AG04450 (cell line): ENCODE measurements at regions not wholly inside any gene's neighbourhood (a gene's known extent, or its start where the extent isn't known, plus 50 kb on each side); places are given as distances from the start of the nearest gene placed in this dataset.
"Not testable (repeated sequence)": the region's sequence is repeated elsewhere in the genome, so short reads cannot be mapped to it uniquely, and the experiment has no call there.

ENCODE experiments used
- CTCF ChIA-PET: fragments of 300-600, 350-600 bp; formaldehyde crosslinking; extraction: SDS; loops from one replicate; lab custom pipeline; 2022; ENCODE audit warnings: antibody characterized with exemption, inconsistent platforms; lab: Charles Lee
- POLR2A ChIA-PET: fragments of 350-600 bp; formaldehyde crosslinking; extraction: SDS; loops from one replicate; lab custom pipeline; 2021; ENCODE audit warnings: antibody characterized with exemption, inconsistent platforms; lab: Yijun Ruan, JAX
- DNase-seq: peaks from one replicate; pipeline ENCODE4 v3.0.0-alpha.2; 2011; ENCODE audit warnings: low read depth, low spot score
- H3K27ac ChIP-seq: one replicate; pipeline ENCODE4 v1.5.1; 2012; ENCODE audit warnings: low read depth, low read length, control low read depth
- H3K27me3 ChIP-seq: one replicate; pipeline ENCODE4 v1.6.0; 2012; ENCODE audit warnings: low read length; ENCODE audit not compliant: control insufficient read depth, insufficient read depth
- H3K4me3 ChIP-seq: 2 replicates; pipeline ENCODE4 v1.5.1; 2011; ENCODE audit warnings: mild to moderate bottlenecking, low read depth, low read length, control low read depth
- H3K9me3 ChIP-seq: 2 replicates; pipeline ENCODE4 v1.5.1; 2012; ENCODE audit warnings: low read length; ENCODE audit not compliant: control insufficient read depth, insufficient read depth
- TF ChIP-seq, protein P1 (sequence below): IDR thresholded peaks from 2 replicates; pipeline ENCODE4 v1.5.1; 2011; ENCODE audit warnings: low read depth, low read length, control low read depth, inconsistent platforms

DNA sequence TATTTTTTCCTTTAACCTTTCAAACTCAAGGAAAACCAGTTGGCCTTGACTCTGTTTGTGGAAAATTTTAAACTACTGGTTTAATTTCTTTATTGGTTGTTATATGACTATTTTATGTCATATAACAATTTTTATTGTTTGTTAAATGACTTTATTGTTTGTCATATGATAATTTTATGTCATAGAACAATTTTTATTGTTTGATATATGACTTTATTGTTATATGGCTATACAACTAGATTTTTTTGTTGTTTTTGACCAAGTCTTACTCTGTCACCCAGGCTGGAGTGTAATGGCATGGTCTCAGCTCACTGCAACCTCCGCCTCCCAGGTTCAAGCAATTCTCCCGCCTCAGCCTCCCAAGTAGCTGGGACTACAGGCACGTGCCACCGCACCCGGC is 61.1 kb upstream of the TRIM77 start:
- H3K9me3 ChIP-seq, H3K27me3 ChIP-seq, DNase-seq, CTCF ChIA-PET, H3K27ac ChIP-seq, H3K4me3 ChIP-seq, POLR2A ChIA-PET: not testable (repeated sequence)

DNA sequence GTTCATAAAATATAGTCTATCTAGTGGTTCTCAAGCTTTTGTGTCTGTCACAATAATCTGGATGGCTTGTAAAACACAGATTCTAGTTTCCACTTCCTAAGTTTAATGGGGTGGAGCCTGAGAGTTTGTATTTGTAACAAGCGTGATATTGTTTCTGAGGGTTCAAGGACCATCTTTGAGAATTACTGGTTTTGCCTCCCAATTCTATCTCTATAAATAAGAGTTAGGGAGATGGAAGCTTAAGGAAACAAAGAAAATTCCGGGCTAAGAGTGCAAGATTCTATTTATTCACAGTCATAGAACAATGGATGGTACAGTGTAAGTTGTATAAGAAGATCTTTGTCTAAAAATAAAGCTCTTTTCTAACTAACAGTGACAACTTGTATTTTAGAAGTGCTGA is 55.4 kb upstream of the TRIM77 start:
- DNase-seq, POLR2A ChIA-PET, H3K27ac ChIP-seq, H3K4me3 ChIP-seq, H3K27me3 ChIP-seq, CTCF ChIA-PET, H3K9me3 ChIP-seq: not testable (repeated sequence)

DNA sequence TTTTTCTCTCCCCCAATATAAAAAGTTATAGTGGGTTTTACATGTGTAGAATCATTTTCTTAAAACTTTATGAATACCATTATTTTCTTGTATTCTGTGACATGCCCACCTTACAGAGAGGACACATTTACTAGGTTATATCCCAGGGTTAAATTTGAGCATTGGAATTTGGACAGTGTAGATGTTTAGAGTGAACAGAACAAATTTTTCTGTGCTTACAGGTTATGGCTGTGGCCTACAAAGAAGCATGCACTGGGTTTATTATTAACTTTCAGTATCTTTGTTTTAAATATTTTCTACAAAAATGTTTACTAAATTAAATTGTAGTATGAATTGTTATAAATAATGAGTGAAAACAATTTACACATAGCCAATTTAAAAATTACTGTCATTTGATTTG is 51.3 kb upstream of the TRIM77 start:
- DNase-seq, H3K27ac ChIP-seq, H3K4me3 ChIP-seq, H3K9me3 ChIP-seq, POLR2A ChIA-PET, H3K27me3 ChIP-seq: not testable (repeated sequence)
- CTCF ChIA-PET: interaction anchor here (0.6 kb wide), 1 partner anchor 32 kb away, joined by 3 read pairs; no protein-coding TSS in a partner anchor

DNA sequence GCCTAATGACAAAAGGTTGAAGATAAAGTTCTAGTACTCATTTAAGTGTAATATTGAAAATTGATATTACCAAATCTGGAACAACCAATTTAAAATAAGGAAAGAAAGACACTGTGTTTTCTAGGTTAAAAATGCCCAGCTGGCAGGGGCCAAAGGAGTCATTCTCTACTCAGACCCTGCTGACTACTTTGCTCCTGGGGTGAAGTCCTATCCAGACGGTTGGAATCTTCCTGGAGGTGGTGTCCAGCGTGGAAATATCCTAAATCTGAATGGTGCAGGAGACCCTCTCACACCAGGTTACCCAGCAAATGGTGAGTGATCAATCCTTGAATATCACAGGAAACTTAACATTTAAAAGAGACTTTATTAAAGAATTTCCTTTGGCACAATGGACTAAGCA is 50.7 kb upstream of the TRIM77 start:
- H3K27ac ChIP-seq, H3K27me3 ChIP-seq, H3K9me3 ChIP-seq, POLR2A ChIA-PET, H3K4me3 ChIP-seq, DNase-seq: not testable (repeated sequence)
- CTCF ChIA-PET: interaction anchor here (0.6 kb wide), 1 partner anchor 33 kb away, joined by 3 read pairs; no protein-coding TSS in a partner anchor

DNA sequence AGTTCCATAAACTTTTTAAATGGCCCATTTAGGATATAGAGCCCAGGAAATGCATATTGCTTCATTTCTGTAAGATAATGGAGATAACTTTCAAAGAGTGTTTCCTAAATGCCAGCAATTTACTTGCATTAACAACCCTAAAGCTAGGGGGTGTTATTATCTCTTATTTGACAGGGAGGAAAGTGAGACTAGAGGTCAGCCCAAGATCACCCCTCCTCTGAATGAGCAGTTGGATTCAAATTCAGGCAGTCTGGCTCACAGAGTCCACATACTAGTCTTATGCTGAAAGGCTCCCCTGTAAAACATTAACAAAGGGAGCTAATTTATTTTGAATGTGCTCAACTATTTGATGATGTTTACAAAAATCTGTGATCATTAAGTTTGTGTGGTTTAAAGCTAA is 49.9 kb upstream of the TRIM77 start:
- no peak for DNase-seq
- ChIA-PET CTCF (no interaction called here), POLR2A (no interaction called here)
- TF ChIP-seq, protein P1, sequence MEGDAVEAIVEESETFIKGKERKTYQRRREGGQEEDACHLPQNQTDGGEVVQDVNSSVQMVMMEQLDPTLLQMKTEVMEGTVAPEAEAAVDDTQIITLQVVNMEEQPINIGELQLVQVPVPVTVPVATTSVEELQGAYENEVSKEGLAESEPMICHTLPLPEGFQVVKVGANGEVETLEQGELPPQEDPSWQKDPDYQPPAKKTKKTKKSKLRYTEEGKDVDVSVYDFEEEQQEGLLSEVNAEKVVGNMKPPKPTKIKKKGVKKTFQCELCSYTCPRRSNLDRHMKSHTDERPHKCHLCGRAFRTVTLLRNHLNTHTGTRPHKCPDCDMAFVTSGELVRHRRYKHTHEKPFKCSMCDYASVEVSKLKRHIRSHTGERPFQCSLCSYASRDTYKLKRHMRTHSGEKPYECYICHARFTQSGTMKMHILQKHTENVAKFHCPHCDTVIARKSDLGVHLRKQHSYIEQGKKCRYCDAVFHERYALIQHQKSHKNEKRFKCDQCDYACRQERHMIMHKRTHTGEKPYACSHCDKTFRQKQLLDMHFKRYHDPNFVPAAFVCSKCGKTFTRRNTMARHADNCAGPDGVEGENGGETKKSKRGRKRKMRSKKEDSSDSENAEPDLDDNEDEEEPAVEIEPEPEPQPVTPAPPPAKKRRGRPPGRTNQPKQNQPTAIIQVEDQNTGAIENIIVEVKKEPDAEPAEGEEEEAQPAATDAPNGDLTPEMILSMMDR: no peak
- Histone ChIP-seq H3K27ac (no peak overlapping the region), H3K9me3 (no peaks in the 10 kb centered on the region), H3K27me3 (no peaks in the 10 kb centered on the region), H3K4me3 (no peak overlapping the region)
